HG03060 (cell line): ENCODE measurements at regions not wholly inside any gene's neighbourhood (a gene's known extent, or its start where the extent isn't known, plus 50 kb on each side); places are given as distances from the start of the nearest gene placed in this dataset.

Experiments
- ATAC-seq: cut with Tn5 transposase; IDR thresholded peaks from one replicate; pipeline ENCODE4 v1.9.1; 2021; ENCODE audit warnings: low read depth, moderate number of reproducible peaks; ENCODE audit not compliant: unreplicated experiment

GRCh38 chr4:163941221-163941905 lies 446.9 kb downstream of the TMA16 start:
- ATAC-seq: no peak

GRCh38 chr4:163948920-163949455 lies 454.5 kb downstream of the TMA16 start:
- ATAC-seq: no peak

DNA sequence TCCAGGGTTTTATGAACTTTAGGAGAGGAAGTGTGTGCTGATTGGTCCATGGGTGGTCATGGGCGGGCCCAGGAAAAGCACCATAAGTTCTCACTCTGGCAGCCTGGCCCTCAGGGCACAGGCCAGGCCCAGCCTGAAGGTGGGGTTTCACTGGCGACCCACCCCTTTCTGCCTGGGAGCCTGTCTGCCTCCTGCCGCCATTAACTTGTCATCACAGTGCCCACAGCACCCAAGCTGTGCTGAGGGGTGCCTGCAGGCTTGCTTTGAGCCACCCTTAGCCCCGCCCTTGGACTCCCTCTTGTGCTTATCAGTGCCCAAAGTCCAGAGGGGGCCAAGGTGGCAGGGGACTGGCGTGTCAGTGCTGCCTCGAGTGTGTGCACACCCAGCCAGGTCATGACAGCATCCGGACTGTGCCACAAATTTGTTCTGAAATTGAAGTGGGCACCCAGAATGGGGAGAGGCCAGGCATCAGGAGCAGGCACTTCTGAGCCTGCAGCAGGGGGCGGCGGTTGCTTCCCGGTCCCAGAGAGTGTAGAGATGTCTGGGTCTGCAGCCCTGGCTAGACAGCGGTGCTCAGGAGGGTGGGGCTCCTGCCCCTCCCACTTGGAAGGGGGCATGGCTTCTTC lies 455.6 kb downstream of the TMA16 start:
- ATAC-seq: no peak

DNA sequence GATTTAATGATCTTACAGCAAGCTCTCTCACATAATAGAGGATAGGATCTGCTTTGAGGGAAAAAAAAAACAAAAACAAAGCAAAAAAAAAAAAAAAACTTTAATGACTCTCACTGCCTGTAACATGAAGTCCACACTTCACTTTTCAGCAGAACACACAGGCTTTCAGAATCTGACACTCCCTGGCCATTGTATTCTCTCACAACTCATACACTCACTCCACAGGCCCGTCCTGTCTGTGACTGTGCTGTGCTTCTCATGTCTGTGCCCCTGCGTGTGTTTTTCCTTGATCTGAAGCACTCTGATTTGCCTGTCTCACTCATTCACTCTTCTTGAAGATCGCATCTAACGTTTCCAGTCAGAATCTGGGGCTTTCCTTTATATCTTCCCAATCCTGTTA lies 460.8 kb downstream of the TMA16 start:
- ATAC-seq: no peak

DNA sequence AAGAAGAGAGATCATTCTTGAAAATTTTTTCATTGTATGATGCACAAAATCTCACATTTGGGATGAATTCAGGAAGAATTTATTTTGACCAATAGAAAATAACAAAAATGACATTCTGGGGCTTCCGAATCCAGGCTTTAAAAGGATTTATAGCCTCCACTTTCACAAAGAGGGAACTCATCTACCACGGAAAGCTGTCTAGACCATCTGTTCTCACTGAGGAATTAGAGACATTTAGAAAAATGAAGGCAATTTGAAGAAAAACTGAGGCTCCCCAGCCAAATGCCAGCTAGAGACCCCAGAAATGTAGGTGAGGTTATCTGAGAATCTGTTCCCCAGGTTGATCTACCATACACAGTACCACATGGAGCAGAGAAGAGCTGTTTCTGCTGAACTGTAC lies 464.3 kb downstream of the TMA16 start:
- ATAC-seq: no peak

DNA sequence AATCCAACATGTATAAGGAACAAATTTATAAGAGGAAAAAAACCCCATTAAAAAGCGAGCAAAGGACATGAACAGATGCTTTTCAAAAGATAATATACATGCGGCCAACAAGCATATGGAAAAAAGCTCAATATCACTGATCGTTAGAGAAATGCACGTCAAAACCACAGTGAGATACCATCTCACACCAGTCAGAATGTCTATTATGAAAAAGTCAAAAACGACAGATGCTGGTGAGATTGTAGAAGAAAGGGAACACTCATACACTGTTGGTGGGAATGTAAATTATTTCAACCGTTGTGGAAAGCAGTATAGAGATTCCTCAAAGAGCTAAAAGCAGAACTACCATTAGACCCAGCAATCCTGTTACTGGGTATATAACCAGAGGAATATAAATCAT lies 465.4 kb downstream of the TMA16 start:
- ATAC-seq: no peak

GRCh38 chr4:163966612-163967011 lies 472.1 kb downstream of the TMA16 start:
- ATAC-seq: no peak

DNA sequence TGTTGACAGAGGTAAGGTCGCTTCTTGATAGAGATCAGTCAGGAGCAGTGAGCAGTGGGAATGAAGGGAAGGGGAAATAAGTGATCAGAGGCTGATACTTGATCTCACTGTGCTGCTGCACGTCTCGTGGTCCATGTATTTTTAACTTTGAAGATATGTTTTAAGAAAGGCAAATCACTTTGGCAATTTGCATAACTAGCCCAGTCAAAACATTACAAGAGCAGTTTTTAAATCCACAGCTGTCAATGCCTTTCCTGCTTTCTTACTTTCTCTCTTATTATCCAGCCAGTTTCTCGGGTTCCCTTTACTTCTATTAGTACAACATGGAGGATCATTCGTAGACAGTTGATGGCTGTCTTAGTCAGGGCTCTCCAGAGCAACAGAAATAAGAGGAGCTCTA lies 472.8 kb downstream of the TMA16 start:
- no peak for ATAC-seq

DNA sequence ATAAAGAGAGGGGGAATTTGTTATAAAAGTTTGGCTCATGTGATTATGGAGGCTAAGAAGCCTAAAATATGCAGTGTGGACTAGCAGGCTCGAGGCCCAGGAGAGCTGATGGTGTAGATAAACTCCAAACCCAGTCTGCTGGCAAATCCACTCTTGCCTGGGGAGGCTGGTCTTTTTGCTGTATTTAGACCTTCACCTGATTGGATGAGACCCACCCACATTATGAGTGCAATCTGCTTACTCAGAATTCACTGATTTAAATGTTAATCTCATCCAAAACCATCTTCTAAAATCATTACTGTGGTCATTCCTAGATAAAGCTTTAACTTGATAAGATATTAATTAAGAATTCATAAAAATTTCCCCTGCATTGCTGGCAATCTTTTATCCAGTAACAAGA lies 473.2 kb downstream of the TMA16 start:
- no peak for ATAC-seq

- ATAC-seq: no peak
Observed at GRCh38 chr4:163969291-163969690, 474.8 kb downstream of the TMA16 start.

DNA sequence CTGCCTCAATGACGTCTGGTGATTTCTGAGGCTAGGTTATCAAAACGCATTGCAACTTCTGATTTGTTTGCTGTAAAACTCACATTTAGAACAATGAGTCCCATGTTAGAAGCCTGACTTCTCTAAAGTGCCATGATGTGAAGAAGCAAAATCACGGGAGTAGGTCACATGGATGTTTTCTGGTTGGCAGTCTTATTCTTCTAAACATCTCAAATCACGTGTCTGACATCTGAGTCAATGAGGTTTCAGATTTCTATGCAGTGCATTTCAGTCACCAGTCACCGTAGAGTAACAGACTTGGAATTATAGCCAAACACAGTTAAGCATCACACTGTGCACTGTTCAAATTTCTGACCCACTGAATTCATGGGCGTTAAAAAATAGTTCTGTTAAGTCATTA lies 482.1 kb downstream of the TMA16 start:
- ATAC-seq: no peak

GRCh38 chr4:163988391-163988790 lies 493.9 kb downstream of the TMA16 start:
- ATAC-seq: no peak

GRCh38 chr4:163988865-163989264 lies 494.4 kb downstream of the TMA16 start:
- no peak for ATAC-seq

GRCh38 chr4:163991298-163991865 lies 496.9 kb downstream of the TMA16 start:
- ATAC-seq: no peak

GRCh38 chr4:164009435-164009834 lies 514.9 kb downstream of the TMA16 start:
- ATAC-seq: no peak

- ATAC-seq: no peak
Observed at GRCh38 chr4:164011791-164012190, 517.3 kb downstream of the TMA16 start.

DNA sequence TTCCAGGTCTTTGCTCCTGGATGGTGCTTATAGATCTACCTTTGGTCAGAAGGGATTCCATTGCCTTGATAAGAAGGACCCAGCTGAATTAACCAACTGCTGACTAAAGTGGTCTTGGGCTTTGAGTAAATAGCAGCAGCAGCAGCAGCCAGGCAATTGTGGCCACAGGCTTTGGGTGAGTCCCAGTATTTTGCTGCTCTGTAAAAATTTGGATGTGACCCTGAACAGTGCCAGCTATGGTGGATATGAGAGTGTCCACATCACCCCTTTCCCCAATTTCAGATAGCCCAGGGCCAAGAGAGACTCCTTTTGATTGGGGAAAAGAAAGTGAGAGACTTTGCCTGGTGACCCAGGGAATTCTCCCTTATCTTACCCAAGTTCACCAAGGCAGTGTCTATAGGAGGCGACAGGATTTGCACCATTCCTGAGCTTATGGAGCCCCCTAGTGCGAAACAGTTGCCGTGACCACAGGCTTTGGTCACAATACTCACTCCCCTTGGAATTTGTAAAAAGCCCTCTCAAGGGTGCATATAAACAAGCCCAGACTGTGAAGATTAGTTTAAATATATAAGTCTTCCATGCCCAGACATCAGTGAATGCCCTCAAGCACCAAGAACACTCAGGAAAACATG lies 518.0 kb downstream of the TMA16 start:
- ATAC-seq: no peak

DNA sequence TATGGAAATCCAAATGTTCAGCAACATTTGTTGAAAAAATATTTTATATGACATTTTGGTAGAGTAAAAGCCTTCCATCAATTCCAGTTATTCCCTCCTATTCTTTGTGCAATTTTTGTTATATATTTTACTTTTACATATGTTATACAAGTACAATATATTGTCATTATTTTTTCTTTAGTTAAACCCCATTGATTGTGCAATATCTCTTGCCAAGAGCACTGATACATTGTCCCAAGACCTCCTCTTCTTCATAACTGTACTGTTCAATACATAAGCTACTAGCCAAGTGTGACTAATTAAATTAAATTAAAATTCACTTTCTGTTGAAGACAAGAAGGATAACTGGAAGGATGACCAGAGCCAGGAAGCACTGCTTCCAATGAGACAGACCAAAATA lies 527.5 kb downstream of the TMA16 start:
- ATAC-seq: no peak

DNA sequence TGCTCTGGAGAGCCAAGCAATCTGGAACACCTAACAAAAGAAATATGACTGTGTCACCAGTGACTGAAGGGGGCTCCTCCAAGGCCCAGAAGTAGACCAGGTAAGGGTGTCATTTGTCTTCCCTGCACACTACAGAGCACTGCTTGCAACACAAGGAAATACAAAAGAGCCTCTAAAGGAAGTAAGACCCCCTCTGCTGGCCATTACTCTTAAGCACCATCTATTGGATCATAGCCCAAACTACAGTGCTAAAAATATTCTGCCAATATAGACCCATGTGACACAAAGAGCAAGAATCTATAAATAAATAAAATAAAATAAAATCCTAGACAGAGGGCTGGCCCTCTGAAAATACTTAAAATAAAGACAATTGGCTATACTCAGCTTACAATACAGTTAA lies 528.7 kb downstream of the TMA16 start:
- no peak for ATAC-seq

DNA sequence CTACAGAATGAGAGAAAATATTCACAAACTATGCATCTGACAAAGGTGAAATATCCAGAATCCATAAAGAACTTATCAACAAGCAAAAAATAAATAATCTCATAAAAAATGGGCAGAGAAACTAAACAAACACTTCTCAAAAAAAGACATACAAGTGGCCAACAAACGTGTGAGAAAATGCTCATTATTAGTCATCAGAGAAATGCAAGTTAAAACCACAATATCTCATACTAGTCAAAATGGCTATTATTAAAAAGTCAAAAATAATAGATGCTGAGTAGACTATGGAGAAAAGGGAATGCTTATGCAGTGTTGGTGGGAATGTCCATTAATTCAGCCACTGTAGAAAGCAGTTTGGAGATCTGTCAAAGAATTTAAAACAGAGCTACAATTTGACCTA lies 533.3 kb downstream of the TMA16 start:
- ATAC-seq: peak; percentile 58

GRCh38 chr4:164039482-164039881 lies 545.0 kb downstream of the TMA16 start:
- ATAC-seq: no peak
